Transverse colon (tissue), 4 donors: ENCODE measurements at regions not wholly inside any gene's neighbourhood (a gene's known extent, or its start where the extent isn't known, plus 50 kb on each side); places are given as distances from the start of the nearest gene placed in this dataset.

Experiments
- DNase-seq: peaks from one replicate; pipeline ENCODE4 v3.0.0-alpha.2; 2019
- H3K27ac ChIP-seq, 4 donors: fragments of 200-600 bp; sonication (generic); 2 replicates each; pipeline ENCODE4 v1.5.1; 2016 to 2018; ENCODE audit warnings: inconsistent platforms in 4 of 4
- H3K27me3 ChIP-seq: fragments of 200-600 bp; sonication (generic); 2 replicates; pipeline ENCODE4 v1.5.1; 2017; ENCODE audit warnings: inconsistent platforms
- H3K36me3 ChIP-seq, 4 donors: fragments of 200-600 bp; sonication (generic); 2 replicates each; pipeline ENCODE4 v1.5.1; 2017 to 2019; ENCODE audit warnings: inconsistent platforms in 4 of 4
- H3K4me1 ChIP-seq, 4 donors: fragments of 200-600 bp; sonication (generic); 2 replicates each; pipeline ENCODE4 v1.5.1; 2017 to 2020; ENCODE audit warnings: inconsistent platforms in 4 of 4
- H3K4me3 ChIP-seq, 4 donors: fragments of 200-600 bp; sonication (generic); 1 replicate in 1 of 4; 2 replicates in 3 of 4; pipeline versions ENCODE4 v1.5.1 to v1.6.1; 2017 to 2019; ENCODE audit warnings: inconsistent platforms in 4 of 4
- H3K9me3 ChIP-seq, 2 donors: fragments of 200-600 bp; sonication (generic); 2 replicates each; pipeline ENCODE4 v1.5.1; 2017 to 2019; ENCODE audit warnings: inconsistent platforms in 2 of 2
- EP300 ChIP-seq: sonication (generic); formaldehyde crosslinking; IDR thresholded peaks from one replicate; pipeline ENCODE4 v1.6.1; 2017; ENCODE audit warnings: antibody characterized with exemption, low read depth
- POLR2A ChIP-seq: fragments of 450-650 bp; IDR thresholded peaks from one replicate; pipeline ENCODE4 v1.6.1; 2016; ENCODE audit warnings: antibody characterized with exemption, mild to moderate bottlenecking, moderate library complexity
- POLR2AphosphoS5 ChIP-seq, 3 donors: sonication (generic); formaldehyde crosslinking; IDR thresholded peaks; one replicate each; pipeline ENCODE4 v1.6.1; 2016; ENCODE audit warnings: antibody characterized with exemption in 3 of 3
- WGBS, 2 donors: methylation state at CpG; one replicate each; pipeline ENCODE4 v1.1.5; 2018; ENCODE audit warnings: low coverage in 1 of 2; 5-methylcytosine and 5-hydroxymethylcytosine counted together
- in situ Hi-C, 4 donors: fragments of 200-750 bp; cut with MboI; loops; one replicate each; pipeline versions ENCODE4 v1.15.0 to v1.15.1; 2017; ENCODE audit warnings: low sequenced_read_pairs in 3 of 4, low pct_ligation_motif_present in 1 of 4, low pct_unique_long_range_greater_than_20kb in 1 of 4
- intact Hi-C: fragments of 100-400 bp; cut with DNase I; formaldehyde crosslinking; loops from one replicate; pipeline ENCODE4 v1.15.1; 2023; ENCODE audit warnings: low total_unique reads
- TF ChIP-seq, protein P1 (sequence below), 5 experiments: fragments of 200-600 bp in 3 of 5; fragments of 450-650 bp in 2 of 5; sonication (generic) in 3 of 5; IDR thresholded peaks; 1 replicate in 2 of 5; 2 replicates in 3 of 5; pipeline ENCODE4 v1.5.1; 2016 to 2017; ENCODE audit warnings: antibody characterized with exemption in 5 of 5, inconsistent platforms in 3 of 5, mild to moderate bottlenecking in 2 of 5, moderate library complexity in 1 of 5

DNA sequence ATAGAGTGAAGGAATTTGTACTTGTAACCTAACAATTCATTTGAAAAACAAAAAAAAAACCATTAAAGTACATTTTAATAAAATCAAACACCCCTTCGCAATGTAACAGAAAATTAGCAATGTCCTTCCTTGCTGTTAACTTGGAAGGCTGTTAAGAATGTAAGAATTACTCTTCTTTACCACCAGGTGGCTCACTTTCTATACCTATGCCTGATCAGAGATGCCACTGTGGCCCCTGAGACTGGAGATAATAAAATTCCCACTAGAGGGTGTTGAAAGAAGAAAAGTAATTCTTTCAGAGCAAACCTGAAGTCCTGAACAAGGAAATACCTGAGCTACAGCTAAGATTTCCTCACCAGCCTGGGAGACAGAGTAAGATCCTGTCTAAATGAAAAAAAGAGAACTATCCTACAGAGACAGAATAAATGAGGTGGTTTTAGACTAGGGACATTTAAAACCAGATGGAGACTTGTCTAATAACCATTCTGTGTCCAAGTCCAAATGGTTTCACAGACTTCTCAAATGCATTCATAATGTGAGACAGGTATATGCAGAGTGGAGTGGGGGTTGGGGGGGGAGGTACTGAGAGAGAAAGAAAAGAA lies 1089.3 kb downstream of the FAM181B start:
- WGBS, 2 donors = 50% methylated on average over 1 of the region's 1 CpG
- DNase-seq = no peak
- Histone ChIP-seq H3K27me3 (no peaks in the 10 kb centered on the region), H3K4me1 (no peaks in the 10 kb centered on the region), H3K36me3 (no peaks in the 10 kb centered on the region), H3K9me3 (no peaks in the 10 kb centered on the region), H3K4me3 (no peak overlapping the region), H3K27ac (no peak overlapping the region)
- TF ChIP-seq EP300 (no peak), POLR2A (no peak), POLR2AphosphoS5 (IDR thresholded peaks at IDR 0.05) (no peak)
- TF ChIP-seq, protein P1, sequence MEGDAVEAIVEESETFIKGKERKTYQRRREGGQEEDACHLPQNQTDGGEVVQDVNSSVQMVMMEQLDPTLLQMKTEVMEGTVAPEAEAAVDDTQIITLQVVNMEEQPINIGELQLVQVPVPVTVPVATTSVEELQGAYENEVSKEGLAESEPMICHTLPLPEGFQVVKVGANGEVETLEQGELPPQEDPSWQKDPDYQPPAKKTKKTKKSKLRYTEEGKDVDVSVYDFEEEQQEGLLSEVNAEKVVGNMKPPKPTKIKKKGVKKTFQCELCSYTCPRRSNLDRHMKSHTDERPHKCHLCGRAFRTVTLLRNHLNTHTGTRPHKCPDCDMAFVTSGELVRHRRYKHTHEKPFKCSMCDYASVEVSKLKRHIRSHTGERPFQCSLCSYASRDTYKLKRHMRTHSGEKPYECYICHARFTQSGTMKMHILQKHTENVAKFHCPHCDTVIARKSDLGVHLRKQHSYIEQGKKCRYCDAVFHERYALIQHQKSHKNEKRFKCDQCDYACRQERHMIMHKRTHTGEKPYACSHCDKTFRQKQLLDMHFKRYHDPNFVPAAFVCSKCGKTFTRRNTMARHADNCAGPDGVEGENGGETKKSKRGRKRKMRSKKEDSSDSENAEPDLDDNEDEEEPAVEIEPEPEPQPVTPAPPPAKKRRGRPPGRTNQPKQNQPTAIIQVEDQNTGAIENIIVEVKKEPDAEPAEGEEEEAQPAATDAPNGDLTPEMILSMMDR (IDR thresholded peaks at IDR 0.05) = peak; percentile 44 to 60 (median 52)
- intact Hi-C loops (no loop called here), in situ Hi-C loops (loop anchor here in 3 of 4 donors (10.0 to 25.0 kb wide), 3 partner anchors 850 to 1050 kb away; no protein-coding TSS in a partner anchor)

DNA sequence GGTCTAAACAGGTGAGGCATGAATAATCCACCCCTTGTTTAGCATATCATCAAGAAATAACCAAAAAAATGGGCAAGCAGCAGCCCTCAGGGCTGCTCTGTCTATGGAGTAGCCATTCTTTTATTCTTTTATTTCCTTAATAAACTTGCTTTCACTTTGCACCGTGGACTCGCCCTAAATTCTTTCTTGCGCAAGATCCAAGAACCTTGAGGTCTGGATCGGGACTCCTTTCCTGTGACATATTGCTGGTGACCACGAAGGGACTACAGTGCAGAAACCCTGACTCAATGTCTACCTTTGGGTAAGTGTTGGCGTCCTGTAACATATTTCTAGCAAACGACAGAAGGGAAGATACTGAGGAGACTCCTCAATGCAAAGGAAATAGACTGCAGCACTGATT lies 1099.2 kb downstream of the FAM181B start:
- H3K27ac ChIP-seq = no peak overlapping the region
- no peaks in the 10 kb centered on the region for H3K27me3 ChIP-seq
- in situ Hi-C loops (loop anchor here in 2 of 4 donors (25.0 kb wide), 1 partner anchor 1053 kb away; no protein-coding TSS in a partner anchor), intact Hi-C loops (no loop called here)
- H3K36me3 ChIP-seq = no peaks in the 10 kb centered on the region
- H3K9me3 ChIP-seq = no peaks in the 10 kb centered on the region
- DNase-seq = no peak
- no peaks in the 10 kb centered on the region for H3K4me1 ChIP-seq
- 75 to 78% methylated on average over 5 to 7 of the region's 7 CpGs for WGBS, 2 donors
- H3K4me3 ChIP-seq = no peak overlapping the region
- TF ChIP-seq EP300 (no peak), POLR2A (no peak), POLR2AphosphoS5 (IDR thresholded peaks at IDR 0.05) (no peak)
- TF ChIP-seq, protein P1 (IDR thresholded peaks at IDR 0.05) = no peak

DNA sequence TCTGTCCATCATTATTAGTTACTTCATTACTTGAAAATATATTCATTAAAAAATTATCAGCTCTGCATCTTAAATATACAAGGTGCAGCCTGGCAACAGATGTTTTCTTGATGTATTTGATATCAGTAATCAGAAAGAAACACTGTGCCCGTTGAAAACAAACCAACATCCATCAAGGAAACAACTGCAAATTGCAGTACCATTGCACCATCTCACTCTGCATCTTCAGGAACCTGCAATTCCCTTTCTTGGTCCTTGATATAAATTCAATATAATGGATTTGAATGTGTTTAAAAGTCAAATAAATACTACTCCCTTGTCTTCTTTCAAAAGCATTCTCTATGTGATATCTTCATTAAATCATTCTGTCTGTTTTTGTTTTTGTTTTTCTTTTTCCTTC lies 1131.2 kb downstream of the FAM181B start:
- WGBS, 2 donors = 34 to 70% methylated on average over 1 of the region's 1 CpG
- Histone ChIP-seq H3K27me3 (no peaks in the 10 kb centered on the region), H3K36me3 (no peaks in the 10 kb centered on the region), H3K4me1 (no peaks in the 10 kb centered on the region), H3K27ac (no peak overlapping the region), H3K9me3 (no peaks in the 10 kb centered on the region), H3K4me3 (no peak overlapping the region)
- TF ChIP-seq POLR2A (no peak), POLR2AphosphoS5 (IDR thresholded peaks at IDR 0.05) (no peak), EP300 (no peak)
- TF ChIP-seq, protein P1 (IDR thresholded peaks at IDR 0.05) = no peak
- in situ Hi-C loops (no loop called here), intact Hi-C loops (no loop called here)
- DNase-seq = no peak

DNA sequence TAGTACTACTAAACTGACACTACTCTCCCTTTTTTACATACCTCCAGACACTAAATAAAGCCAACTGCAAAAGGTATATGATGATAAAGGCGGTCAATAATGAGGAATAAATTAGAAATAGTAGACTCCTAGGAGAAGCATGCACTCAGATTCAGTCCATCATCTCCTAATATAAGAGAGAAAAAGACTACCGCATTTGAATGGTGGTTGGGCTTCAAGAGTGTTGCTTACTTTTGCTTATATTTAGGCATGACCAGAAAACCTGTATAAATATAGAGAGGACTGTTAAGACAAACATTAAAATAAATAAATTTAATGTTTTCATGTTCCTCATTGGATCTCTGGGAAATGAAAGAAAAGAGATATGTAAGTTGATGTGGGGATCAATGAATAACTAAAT lies 1137.0 kb downstream of the FAM181B start:
- no peak for TF ChIP-seq POLR2AphosphoS5 (IDR thresholded peaks at IDR 0.05)
- TF ChIP-seq, protein P1 (IDR thresholded peaks at IDR 0.05) = no peak
- no peak for TF ChIP-seq POLR2A
- no peak for TF ChIP-seq EP300
- Histone ChIP-seq H3K27me3 (no peaks in the 10 kb centered on the region), H3K9me3 (no peaks in the 10 kb centered on the region), H3K4me3 (no peak overlapping the region), H3K27ac (no peak overlapping the region), H3K36me3 (no peaks in the 10 kb centered on the region), H3K4me1 (peaks cover 0 to 6% (median 0%) of the 10 kb centered on the region in 4 donors)
- 57 to 67% methylated on average over 2 of the region's 2 CpGs for WGBS, 2 donors
- in situ Hi-C loops (loop anchor here in 1 of 4 donors (10.0 kb wide), 1 partner anchor 52 kb away; no protein-coding TSS in a partner anchor), intact Hi-C loops (loop anchor here (10.0 kb wide), 1 partner anchor 618 kb away; no protein-coding TSS in a partner anchor)
- DNase-seq = no peak
